RCC 7860 (cell line): ENCODE measurements at regions not wholly inside any gene's neighbourhood (a gene's known extent, or its start where the extent isn't known, plus 50 kb on each side); places are given as distances from the start of the nearest gene placed in this dataset.
"Not testable (repeated sequence)": the region's sequence is repeated elsewhere in the genome, so short reads cannot be mapped to it uniquely, and the experiment has no call there.

Source experiments
- DNase-seq: peaks from one replicate; pipeline ENCODE4 v3.0.0-alpha.2; 2015; ENCODE audit warnings: low spot score
- FAIRE-seq: peaks from 2 replicates; lab custom pipeline; 2012; peaks lifted over from hg19 to GRCh38; lab: Jason Lieb, UNC

DNA sequence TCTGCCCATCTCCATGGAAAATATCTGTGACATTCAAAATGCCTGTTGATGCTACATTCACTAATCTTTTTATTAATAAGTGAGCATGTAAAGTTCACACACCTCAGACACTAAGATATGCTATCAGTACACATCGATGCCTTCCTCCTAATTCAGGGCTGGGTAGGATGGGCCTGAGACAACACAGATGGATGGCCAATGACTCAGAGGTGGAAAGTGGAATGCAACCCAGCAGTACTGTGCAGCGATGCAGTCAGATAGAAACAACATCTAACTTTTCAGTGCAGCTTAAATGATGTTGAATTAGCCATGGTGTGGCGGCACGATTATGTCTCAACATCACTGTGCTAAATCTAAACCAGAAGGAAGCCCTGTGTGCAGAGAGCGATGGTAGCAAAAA is 161.6 kb upstream of the KCNJ15 start:
- peak; percentile 60 for DNase-seq
- FAIRE-seq: peak; percentile 85

DNA sequence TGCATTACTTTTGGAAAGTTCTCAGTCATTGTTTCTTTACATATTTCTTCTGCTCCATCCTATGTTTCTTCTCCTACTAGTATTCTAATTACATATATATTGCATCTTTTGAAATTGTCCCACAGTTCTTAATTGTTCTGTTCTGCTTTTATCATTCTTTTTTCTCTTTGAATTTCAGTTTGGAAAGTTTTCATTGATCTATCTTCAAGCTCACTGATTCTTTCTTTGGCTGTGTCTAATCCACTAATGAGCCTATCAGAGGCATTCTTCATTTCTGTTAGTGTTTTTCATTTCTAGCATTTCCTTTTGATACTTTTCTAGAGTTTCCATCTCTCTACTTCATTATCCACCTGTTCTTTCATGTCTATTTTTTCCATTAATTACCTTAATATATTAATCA is 159.0 kb upstream of the KCNJ15 start:
- FAIRE-seq (no peak), DNase-seq (no peak)

DNA sequence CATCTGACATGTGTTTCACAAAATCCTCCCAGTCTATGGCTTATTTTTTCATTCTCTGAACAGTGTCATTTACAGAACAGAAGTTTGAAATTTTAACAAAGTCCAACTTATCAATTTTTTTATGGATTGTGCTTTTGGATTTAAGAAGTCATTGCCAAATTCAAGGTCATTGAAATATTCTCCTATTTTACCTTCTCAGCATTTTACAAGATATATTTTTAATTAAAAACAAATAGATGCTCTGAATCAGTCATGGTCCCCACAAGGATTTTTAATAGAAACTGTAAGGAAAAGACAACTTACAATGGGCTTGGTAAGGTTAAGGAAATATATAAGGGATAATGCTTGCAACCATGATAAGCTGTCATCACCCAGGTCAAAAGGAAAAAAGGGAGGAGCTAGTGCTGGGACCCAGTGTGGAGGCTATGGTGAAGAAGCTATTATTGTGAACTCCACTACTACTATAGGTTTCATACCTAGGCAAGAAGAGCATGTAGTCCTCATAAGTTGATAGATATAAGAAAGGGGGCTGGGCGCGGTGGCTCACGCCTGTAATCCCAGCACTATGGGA is 144.5 kb upstream of the KCNJ15 start:
- DNase-seq (no peak), FAIRE-seq (no peak)

DNA sequence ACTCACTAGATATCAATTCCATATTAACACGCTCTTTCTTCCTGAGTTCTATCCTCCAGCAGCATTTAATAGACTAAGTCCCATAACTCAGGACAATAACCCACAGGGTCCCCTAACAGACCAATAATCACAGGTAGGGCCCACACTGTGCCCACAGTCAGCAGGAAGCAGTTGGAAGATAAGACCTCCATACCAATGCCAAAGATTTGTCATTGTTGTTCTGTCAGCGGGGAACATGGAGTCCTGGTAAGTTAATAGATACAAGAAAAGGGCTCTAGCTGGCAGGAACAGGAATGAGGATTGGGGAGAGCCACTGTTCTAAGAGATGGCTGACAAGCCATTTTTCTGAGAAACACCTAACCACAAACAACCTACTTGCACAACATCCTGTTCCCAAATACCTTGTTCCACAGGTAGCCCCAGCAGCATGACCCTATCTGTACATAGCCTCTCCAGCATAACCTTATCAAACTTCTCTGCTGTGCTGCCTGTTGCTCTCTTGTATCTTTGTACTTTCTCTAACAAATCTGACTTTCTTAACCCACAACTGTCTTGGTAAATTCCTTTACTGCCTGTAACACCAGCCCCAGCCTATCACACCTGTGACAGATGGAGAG is 142.0 kb upstream of the KCNJ15 start:
- no peak for DNase-seq
- FAIRE-seq: no peak

DNA sequence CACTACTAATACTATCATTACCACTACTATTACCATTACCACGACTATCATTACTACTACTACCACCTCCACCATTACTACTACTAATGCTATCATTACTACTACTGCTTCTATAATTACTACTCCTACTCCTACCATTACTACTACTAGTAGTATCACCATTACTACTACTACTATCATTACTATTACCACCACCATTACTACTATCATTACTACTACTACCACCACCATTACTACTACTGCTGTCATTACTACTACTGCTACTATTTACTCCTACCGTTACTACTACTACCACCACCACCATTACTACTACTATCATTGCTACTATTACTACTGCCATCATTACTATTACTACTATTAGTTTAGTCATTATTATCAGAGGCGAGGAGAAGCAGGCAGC is 140.9 kb upstream of the KCNJ15 start:
- DNase-seq (no peak), FAIRE-seq (no peak)

DNA sequence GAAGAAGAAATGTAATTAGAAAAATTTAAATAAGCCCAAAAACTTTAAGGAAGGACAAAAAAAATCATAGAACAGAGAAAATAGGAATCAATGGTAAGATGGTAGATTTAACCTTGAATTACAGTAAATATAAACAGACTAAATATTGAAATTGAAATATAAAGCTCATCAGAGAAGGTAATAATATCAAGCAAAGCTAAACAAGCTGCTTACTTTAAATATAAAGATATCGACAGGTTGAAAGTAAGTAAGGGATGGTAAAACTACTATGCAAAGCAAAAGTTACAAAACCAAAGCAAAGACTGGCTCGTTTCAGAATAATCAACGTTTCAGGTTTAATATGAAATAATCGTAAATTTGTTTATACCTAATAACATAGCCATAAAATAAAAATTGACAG is 137.0 kb upstream of the KCNJ15 start:
- no peak for FAIRE-seq
- no peak for DNase-seq

DNA sequence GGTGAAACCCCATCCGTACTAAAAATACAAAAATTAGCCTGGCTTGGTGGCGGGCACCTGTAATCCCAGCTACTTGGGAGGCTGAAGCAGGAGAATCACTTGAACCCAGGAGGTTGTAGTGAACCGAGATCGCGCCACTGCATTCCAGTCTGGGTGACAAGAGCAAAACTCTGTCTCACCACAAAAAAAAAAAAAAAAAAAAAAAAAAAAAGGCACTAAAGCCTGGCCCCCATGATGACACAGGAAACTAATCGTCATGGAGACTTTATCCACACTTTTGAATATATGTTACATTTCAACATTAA is 136.2 kb upstream of the KCNJ15 start:
- FAIRE-seq, DNase-seq: not testable (repeated sequence)

DNA sequence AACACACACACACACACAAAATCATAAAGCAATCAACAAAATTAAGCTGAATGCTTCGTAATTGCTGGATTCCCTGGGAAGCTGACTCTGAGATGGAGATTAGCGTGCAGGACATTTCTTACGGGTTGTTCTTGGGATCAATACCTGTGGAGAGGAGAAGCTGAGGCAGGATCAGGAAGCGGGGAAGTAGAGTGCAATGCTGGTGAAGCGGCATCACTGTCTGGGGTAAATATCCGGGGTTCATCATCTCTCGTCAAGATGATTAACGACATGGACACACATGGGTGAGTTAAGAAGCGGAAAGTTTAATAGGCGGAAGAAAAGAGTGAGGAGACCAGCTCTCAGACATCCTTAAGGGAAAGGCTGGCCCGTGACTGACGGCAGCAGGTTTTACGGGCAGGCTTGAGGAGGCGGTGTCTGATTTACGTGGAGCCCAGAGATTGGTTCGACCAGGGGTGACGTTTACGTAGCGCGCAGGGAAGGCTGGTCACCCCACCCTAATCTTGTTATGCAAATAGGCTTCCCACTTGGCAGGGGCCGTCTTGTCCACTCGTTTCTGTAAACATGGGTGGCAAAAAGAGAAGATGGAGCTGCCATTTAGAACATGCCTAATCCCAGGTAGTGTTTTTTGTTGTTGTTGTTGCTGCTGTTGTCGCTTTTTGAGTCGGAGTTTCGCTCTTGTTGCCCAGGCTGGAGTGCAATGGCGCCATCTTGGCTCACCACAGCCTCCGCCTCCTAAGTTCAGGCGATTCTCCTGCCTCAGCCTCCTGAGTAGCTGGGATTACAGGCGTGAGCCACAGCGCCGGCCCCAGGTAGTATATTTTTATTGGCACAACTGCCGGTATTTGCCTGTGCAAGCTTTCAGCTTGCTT is 135.6 kb upstream of the KCNJ15 start:
- FAIRE-seq (no peak), DNase-seq (no peak)

DNA sequence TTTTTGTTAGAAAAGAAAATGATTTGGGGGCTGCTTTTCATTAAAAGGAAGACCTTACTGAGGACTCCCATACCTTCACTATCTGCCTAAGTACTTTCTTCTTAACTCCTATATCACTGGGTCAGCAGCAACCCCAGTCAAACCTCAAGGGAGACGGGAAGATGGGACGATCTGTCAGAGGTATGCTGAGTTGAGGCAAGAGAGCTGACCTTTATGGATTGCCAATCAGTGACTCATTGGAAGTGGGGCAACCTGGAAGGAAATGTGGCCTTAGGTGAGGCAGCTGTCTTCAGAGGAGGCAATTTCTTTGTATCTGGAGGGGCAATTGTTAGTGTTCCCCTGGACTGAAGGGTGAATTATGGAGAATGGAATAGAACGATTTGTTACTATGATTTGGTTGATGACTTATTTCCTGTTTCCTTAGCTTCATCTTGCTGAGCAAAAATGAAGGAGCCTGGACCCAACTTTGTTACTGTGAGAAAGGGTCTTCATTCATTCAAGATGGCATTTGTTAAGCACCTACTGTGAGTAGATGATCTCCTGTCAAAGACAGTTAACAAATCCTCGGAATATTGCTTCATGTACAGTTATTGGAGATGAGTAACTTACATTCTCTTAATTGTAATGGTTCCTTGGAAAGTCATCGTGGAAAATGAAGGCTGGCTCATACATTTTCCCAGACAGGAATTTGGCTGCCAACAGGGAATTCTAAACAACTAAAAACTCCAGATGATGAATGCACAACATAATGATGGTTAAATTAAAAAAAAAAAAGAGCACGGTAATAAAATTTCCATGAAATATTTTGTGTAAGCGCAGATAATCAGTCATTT is 134.7 kb upstream of the KCNJ15 start:
- FAIRE-seq: no peak
- DNase-seq: no peak

DNA sequence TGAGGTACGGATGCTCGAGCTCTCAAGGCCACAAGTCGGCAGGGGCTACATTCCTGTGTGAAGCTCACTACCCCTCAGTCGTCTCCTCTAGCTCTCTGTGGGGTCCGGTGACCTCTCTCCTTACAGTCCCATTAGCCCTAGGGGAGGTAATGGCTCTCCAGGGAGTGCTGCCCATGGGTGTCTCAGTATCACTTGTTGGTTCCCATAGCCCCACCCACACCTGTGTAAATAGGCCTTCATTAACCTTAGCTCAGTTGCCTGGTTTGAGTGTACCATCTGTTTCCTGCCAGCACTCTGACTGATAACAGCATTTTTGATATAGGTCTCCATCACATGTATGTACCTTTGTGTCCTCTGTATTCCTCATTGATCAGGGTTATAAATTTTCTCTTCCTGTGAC is 133.2 kb upstream of the KCNJ15 start:
- no peak for FAIRE-seq
- no peak for DNase-seq

DNA sequence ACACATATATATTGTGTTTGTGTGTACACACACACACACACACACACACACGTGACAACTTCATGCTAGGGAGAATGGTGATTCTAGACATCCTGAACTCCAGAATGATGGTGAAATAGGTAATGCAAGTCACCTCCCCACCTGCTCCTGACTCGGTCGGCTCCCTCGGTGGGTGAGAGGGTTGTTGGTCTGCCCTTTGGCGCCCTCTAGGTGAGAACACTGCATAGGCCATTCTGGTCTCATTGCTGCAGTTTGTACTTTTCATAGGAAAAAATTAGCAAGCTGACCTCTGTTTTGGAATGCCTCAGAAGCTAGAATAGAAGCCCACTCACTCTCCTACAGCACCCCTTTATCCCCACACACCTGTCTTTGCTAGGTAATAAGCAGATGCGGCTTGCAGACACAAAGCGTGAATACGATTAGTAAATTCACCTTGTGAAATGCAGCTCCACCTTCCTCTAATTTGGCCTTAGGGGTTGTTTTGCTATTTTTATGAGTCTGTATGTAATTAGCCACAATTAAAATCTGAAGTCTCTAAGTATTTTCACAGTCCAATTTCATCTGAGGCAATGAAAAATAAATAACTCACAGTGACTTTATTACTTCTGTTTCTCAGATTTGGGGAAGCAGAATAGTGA is 130.0 kb upstream of the KCNJ15 start:
- peak; percentile 41 for DNase-seq
- no peak for FAIRE-seq

DNA sequence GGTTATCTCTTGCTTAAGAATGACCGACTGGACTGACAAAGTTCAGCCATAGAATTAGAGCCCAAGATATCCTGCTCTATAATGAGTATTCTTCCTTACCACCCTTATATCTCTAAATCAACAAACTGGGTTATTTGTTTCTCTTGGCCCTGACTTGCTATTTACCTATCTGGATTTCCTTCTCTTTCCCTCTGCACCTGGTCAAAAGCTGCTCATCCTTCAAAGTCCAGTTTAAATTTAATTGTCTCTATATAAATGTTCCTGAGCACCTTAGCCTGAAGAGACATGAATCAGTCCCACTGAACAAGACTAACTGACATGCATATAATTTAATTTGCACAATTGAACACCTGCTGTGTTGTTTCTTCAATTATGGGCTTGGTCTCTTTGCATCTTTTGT is 127.1 kb upstream of the KCNJ15 start:
- DNase-seq: no peak
- no peak for FAIRE-seq

DNA sequence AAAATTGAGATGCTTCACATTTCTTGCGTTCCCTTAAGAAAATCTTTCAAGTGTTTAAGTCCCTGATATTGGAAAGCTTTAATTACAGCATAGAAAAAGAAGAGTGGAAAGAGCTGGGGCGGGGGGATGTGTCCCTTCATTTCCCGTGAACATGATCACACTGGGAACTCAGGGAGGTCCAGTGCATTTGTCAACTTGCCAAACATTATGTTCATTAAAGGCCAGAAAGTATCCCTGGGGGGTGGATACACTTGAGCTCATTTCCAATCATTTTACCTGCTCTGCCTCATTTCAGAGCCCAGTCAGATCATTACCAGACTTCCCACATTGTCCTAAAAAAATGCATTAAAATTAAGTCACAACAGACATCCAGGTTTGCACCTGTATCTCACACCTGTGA is 123.6 kb upstream of the KCNJ15 start:
- DNase-seq (no peak), FAIRE-seq (no peak)

DNA sequence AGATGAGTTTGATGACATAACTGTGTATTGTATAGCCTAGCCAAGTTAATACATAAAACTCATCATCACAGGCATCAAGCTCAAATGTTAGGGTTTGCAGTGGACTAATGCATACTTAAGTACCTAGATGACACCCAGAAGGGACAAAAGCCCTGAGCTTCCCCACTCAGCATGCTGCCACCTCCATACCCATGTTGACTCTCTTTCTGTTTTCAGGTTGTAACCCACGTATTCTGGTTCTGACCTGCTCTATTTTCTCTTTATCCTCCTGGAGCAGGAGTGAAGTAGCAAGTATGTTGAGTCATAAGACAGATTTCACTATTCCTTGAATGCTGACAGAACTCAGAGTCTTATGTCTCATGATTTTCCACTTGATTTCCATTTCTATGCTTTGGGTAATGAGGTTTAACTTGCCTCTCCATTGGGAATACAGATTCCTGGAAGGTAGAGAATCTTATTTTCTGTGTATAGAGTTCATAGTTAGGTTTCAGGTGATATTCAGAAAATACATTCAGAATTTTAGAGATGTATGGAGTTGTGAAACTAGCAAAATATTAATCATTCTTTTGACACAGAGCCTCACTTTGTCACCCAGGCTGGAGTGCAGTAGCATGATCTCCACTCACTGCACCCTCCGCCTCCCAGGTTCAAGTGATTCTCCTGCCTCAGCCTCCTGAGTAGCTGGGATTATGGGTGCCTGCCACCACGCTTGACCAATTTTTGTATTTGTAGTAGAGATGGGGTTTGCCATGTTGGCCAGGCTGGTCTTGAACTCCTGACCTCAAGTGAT is 122.5 kb upstream of the KCNJ15 start:
- FAIRE-seq: no peak
- DNase-seq: no peak

DNA sequence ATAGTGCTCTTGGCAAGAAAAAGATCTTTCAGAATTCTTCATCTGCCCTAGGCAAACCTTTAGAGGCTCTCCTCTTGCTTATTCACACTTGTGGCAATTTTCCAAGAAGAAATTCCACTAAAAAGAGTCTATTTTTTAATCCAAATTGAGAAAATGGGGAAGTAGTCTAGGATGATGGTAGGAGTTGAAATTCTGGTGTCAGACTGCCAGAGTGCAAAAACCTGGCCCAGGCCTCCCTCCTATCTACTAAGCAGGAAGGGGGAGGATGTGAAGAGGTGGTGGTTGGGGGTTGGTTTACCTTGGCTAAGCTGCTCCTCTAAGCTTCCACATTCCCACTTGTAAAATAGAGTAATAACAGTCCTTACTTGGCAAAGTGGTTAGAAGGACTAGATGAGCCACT is 120.6 kb upstream of the KCNJ15 start:
- no peak for FAIRE-seq
- DNase-seq: no peak

DNA sequence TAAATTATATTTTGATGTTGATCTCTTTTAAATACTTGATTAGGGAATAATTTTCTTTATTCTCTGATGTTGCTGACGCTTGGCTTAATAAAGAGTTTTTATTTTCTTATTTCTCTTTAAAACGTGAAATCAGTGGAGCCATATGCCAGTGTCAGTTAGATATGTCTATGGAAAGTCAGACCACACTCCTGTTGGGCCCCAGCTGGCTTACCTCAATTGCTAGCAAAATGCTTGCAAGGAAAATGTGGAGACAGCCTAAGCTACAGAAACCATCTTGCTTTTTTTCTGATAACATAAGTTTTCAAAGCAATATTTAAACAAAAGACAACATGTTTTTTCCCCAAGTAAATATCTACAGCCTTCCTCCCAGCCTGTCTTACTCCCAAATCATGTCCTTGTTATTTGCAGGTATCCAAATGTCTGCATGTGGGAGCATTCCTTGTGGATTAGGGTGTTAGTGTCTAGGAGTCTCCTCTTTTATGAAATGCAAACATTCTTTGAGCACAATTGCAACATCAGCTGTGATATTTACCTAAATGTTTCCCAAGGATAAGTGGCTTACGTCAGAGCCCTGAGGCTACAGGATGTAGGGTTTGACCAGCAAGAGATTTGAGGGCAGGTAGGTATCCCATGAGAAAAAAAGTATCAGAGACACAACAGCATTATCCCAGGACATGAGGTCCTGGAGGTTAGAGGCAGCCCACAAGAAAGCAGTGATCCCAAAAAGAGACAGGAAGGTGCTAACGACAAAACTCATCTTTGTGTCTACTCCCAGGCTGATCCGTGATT is 117.2 kb upstream of the KCNJ15 start:
- FAIRE-seq: no peak
- no peak for DNase-seq

DNA sequence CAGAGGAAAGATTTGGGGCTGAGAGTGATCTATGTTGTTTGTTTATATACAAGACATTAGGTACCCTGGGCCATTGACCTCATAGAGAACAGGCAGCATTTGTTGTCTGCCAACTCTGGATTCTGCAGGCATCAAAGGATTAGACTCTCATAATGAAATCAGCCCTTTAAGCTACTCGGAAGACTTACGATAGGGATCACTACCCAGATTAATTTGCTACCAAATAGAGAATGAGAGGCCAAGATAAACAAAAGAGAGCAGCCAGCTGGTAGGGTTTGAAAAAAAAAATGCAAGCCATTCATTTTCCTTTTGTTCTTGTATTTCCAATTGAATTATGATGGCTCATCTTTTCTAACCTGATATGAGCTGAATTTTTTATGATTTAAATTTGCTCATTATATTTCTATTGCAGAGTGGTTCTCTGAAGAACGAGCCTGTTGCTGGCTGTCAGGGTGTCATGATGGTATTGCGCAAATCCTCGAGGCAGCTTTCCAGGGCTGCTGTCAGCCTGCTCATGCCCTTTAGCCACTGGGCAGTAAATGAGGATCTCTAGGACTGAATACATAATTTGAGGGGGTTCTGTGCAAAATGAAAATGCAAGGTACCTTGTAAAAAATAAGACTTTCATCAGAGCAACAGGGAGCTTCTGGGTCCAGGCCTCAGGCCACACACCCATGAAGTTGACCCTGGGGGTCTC is 116.4 kb upstream of the KCNJ15 start:
- FAIRE-seq (no peak), DNase-seq (no peak)

DNA sequence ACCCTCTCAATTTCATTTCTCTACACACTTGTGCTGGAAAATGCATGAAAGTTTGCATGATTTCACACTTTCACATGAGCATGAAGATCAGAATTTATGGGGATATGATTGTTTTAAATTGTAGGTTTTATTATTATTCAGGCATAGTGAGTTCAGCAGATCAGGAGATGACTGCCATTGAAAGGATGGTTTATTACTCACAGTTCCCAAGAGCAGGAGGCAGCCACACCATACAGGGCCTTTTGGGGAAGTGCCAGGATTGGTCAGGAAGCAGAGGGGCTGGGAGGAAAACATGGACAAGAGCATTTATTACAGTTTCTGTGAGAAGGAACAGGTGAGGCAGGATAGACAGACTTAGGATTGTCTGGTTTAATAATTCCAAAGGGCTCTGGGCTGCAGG is 114.6 kb upstream of the KCNJ15 start:
- DNase-seq (no peak), FAIRE-seq (no peak)

DNA sequence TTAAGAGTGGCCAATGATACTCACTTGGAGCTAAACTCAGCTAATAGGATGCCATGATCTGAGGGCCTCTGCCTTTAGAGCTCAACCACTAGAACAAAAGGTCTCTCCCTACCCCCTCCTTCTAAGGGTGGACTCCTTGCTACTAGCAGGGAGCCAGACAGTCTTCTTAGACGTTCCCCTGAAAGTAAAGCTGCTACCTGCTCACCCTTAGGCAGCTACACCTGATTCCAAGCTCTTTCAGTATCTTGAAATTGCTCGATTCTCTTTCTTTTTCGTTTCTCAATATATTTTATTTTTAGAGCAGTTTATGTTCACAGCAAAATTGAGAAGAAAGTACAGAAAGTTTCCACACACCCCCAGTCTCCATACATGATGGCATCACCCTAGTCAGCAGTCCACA is 112.6 kb upstream of the KCNJ15 start:
- FAIRE-seq (no peak), DNase-seq (no peak)
